ENCODE measurements at regions not wholly inside any gene's neighbourhood (a gene's known extent, or its start where the extent isn't known, plus 50 kb on each side); places are given as distances from the start of the nearest gene placed in this dataset.

- Histone ChIP-seq H3K4me2 (ENCODE audit: low read length) (no peak overlapping the region), H3K4me3 (ENCODE audit: low read length) (no peak overlapping the region), H3K9me3 (ENCODE audit: low read length) (peaks cover 3% of the 10 kb centered on the region), H3F3A (ENCODE audit: insufficient read depth, low read length, poor library complexity, severe bottlenecking) (no peaks in the 10 kb centered on the region), H3K27ac (ENCODE audit: low read length) (no peak overlapping the region), H3K9me2 (ENCODE audit: insufficient read depth, low read length) (no peaks in the 10 kb centered on the region), H2AFZ (ENCODE audit: low read depth, low read length) (no peak overlapping the region), H3K27me3 (ENCODE audit: insufficient read depth, low read depth, low read length) (no peaks in the 10 kb centered on the region), H3K36me3 (ENCODE audit: insufficient read depth, low read length) (no peaks in the 10 kb centered on the region), H3K9ac (ENCODE audit: low read length) (no peak overlapping the region), H4K20me1 (ENCODE audit: insufficient read depth) (no peaks in the 10 kb centered on the region), H3K79me2 (replicated peaks; ENCODE audit: insufficient read depth, low read length) (no peaks in the 10 kb centered on the region)
- TF ChIP-seq TAF1 (IDR thresholded peaks at IDR 0.05; ENCODE audit: low read depth), result no peak
- no peak for TF ChIP-seq RAD21 (conservative IDR thresholded peaks at IDR 0.05)
- no peak for TF ChIP-seq EP300 (conservative IDR thresholded peaks at IDR 0.05; ENCODE audit: poor library complexity, severe bottlenecking)
- TF ChIP-seq MXI1 (conservative IDR thresholded peaks at IDR 0.05; ENCODE audit: poor library complexity, severe bottlenecking), result no peak
- TF ChIP-seq, protein P1, sequence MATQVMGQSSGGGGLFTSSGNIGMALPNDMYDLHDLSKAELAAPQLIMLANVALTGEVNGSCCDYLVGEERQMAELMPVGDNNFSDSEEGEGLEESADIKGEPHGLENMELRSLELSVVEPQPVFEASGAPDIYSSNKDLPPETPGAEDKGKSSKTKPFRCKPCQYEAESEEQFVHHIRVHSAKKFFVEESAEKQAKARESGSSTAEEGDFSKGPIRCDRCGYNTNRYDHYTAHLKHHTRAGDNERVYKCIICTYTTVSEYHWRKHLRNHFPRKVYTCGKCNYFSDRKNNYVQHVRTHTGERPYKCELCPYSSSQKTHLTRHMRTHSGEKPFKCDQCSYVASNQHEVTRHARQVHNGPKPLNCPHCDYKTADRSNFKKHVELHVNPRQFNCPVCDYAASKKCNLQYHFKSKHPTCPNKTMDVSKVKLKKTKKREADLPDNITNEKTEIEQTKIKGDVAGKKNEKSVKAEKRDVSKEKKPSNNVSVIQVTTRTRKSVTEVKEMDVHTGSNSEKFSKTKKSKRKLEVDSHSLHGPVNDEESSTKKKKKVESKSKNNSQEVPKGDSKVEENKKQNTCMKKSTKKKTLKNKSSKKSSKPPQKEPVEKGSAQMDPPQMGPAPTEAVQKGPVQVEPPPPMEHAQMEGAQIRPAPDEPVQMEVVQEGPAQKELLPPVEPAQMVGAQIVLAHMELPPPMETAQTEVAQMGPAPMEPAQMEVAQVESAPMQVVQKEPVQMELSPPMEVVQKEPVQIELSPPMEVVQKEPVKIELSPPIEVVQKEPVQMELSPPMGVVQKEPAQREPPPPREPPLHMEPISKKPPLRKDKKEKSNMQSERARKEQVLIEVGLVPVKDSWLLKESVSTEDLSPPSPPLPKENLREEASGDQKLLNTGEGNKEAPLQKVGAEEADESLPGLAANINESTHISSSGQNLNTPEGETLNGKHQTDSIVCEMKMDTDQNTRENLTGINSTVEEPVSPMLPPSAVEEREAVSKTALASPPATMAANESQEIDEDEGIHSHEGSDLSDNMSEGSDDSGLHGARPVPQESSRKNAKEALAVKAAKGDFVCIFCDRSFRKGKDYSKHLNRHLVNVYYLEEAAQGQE (IDR thresholded peaks at IDR 0.05; ENCODE audit: borderline replicate concordance), result no peak
- TF ChIP-seq CTCF (IDR thresholded peaks at IDR 0.05; ENCODE audit: poor library complexity, severe bottlenecking), result no peak
- no peak for TF ChIP-seq EZH2 (IDR thresholded peaks at IDR 0.05; ENCODE audit: borderline replicate concordance, insufficient read depth, low read length, poor library complexity, severe bottlenecking)
- no peak for TF ChIP-seq SMC3 (conservative IDR thresholded peaks at IDR 0.05; ENCODE audit: poor library complexity)
- no peak for TF ChIP-seq POLR2AphosphoS5 (IDR thresholded peaks at IDR 0.05)
These were observed 108.2 kb upstream of the SETMAR start for GRCh38 chr3:4195006-4195405.

DNA sequence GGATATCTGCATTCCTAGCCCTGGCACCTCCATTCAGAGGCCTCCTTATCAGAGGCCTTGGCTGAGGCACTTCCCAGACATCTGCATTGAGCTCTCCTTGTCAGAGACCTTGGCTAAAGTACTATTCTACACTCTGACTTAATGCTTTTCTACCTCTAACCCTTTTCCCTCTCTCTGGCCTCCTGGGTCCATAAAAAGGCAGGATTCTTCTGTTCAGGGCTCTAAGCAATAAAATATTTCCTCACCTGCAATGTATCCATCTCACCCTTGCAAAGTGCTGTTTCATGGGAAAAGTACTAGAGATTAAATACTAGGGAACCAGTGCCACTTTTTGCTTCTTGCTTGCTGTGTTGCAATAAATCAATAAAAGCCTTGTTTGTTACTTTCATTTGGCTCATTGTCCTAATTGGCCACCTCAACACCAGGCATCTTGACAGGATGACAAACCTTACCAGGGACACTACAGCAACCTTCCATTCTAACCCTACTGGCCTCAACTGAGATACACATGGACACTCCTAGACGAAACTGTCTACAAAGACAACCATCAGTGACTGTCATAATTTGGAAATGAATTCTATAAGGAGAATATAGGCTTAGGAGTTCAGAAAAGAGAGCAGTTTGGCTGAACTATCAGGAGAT, 106.5 kb upstream of the SETMAR start:
- Histone ChIP-seq H3K9me2 (ENCODE audit: insufficient read depth, low read length) (no peaks in the 10 kb centered on the region), H4K20me1 (ENCODE audit: insufficient read depth) (no peaks in the 10 kb centered on the region), H3K9me3 (ENCODE audit: low read length) (peaks cover under 1% of the 10 kb centered on the region), H3F3A (ENCODE audit: insufficient read depth, low read length, poor library complexity, severe bottlenecking) (no peaks in the 10 kb centered on the region), H3K36me3 (ENCODE audit: insufficient read depth, low read length) (no peaks in the 10 kb centered on the region), H2AFZ (ENCODE audit: low read depth, low read length) (no peak overlapping the region), H3K27me3 (ENCODE audit: insufficient read depth, low read depth, low read length) (no peaks in the 10 kb centered on the region), H3K4me3 (ENCODE audit: low read length) (no peak overlapping the region), H3K79me2 (replicated peaks; ENCODE audit: insufficient read depth, low read length) (no peaks in the 10 kb centered on the region), H3K9ac (ENCODE audit: low read length) (no peak overlapping the region), H3K4me2 (ENCODE audit: low read length) (no peak overlapping the region), H3K27ac (ENCODE audit: low read length) (no peak overlapping the region)
- no peak for TF ChIP-seq TAF1 (IDR thresholded peaks at IDR 0.05; ENCODE audit: low read depth)
- TF ChIP-seq CTCF (IDR thresholded peaks at IDR 0.05; ENCODE audit: poor library complexity, severe bottlenecking), result no peak
- TF ChIP-seq MXI1 (conservative IDR thresholded peaks at IDR 0.05; ENCODE audit: poor library complexity, severe bottlenecking), result no peak
- TF ChIP-seq EP300 (conservative IDR thresholded peaks at IDR 0.05; ENCODE audit: poor library complexity, severe bottlenecking), result no peak
- TF ChIP-seq SMC3 (conservative IDR thresholded peaks at IDR 0.05; ENCODE audit: poor library complexity), result no peak
- no peak for TF ChIP-seq RAD21 (conservative IDR thresholded peaks at IDR 0.05)
- TF ChIP-seq, protein P1 (IDR thresholded peaks at IDR 0.05; ENCODE audit: borderline replicate concordance), result no peak
- TF ChIP-seq POLR2AphosphoS5 (IDR thresholded peaks at IDR 0.05), result no peak
- TF ChIP-seq EZH2 (IDR thresholded peaks at IDR 0.05; ENCODE audit: borderline replicate concordance, insufficient read depth, low read length, poor library complexity, severe bottlenecking), result no peak

Measured in neural cell (in vitro differentiated cells).